ENCODE measurements at regions not wholly inside any gene's neighbourhood (a gene's known extent, or its start where the extent isn't known, plus 50 kb on each side); places are given as distances from the start of the nearest gene placed in this dataset.

DNA sequence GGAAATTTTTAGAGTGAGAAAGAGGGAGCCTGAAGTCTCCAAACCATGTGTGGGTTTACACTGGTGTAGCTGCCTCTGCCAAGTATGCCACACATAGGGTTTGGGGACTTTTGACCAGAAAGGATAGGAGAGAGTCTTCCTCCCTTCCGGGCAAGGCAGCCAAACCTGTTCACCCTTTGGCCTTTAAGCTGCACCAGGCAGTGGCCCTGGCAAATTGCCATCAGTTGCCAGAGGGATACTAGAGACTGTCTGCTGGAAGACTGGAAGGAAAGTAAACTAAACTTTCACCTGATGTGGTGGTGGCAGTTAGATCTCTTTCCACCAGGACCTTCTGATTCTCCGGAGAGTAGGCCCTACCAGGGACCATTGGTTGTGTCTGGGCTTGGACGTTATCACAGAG, 1263.2 kb downstream of the FAM181B start:
- Mint-ChIP-seq H3K4me1 (no peaks in the 10 kb centered on the region), H3K36me3 (no peaks in the 10 kb centered on the region), H3K4me3 (no peak overlapping the region), H3K27me3 (no peaks in the 10 kb centered on the region), H3K9me3 (peaks cover 4% of the 10 kb centered on the region), H3K27ac (no peak overlapping the region)
- DNase-seq = no peak
- no peak for ATAC-seq (ENCODE audit: low read depth)
- POLR2A ChIA-PET = no interaction called here

GRCh38 chr11:81459766-81460306, 1273.8 kb downstream of the FAM181B start:
- H3K27me3 Mint-ChIP-seq = no peaks in the 10 kb centered on the region
- peaks cover 5% of the 10 kb centered on the region for H3K9me3 Mint-ChIP-seq
- H3K4me3 Mint-ChIP-seq = no peak overlapping the region
- DNase-seq = no peak
- no peak overlapping the region for H3K27ac Mint-ChIP-seq
- H3K4me1 Mint-ChIP-seq = no peaks in the 10 kb centered on the region
- POLR2A ChIA-PET = interaction anchor here (0.6 kb wide), 1 partner anchor 146 kb away, joined by 4 read pairs; no protein-coding TSS in a partner anchor
- no peaks in the 10 kb centered on the region for H3K36me3 Mint-ChIP-seq
- no peak for ATAC-seq (ENCODE audit: low read depth)

- peaks cover 2% of the 10 kb centered on the region for H3K9me3 Mint-ChIP-seq
- POLR2A ChIA-PET = no interaction called here
- DNase-seq (no peak), ATAC-seq (ENCODE audit: low read depth) (no peak)
- no peak overlapping the region for H3K27ac Mint-ChIP-seq
- no peak overlapping the region for H3K4me3 Mint-ChIP-seq
- H3K4me1 Mint-ChIP-seq = no peaks in the 10 kb centered on the region
- H3K36me3 Mint-ChIP-seq = no peaks in the 10 kb centered on the region
- no peaks in the 10 kb centered on the region for H3K27me3 Mint-ChIP-seq
Observed at GRCh38 chr11:81449588-81450156, 1284.0 kb downstream of the FAM181B start.

DNA sequence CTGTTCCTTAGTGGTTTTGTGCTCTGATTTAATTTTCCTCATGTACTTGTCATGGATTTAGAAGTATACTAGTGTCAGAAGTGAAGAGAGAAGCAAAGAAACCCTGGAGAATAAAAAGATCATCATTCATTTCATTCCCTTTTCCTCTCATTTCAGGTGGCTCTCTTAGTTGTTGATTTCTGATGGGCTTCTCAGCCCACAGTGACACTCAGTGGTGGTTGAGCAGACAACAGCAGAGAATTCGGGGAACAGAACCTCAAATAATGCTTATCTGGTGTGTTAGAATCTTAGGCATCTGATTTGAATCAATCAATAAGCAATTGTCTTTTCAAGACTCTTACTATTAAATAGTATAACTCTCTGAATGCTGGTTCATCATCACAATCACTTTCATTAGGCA, 1289.4 kb downstream of the FAM181B start:
- Mint-ChIP-seq H3K9me3 (peaks cover 4% of the 10 kb centered on the region), H3K27me3 (no peaks in the 10 kb centered on the region), H3K36me3 (no peaks in the 10 kb centered on the region), H3K4me3 (no peak overlapping the region), H3K27ac (no peak overlapping the region), H3K4me1 (no peaks in the 10 kb centered on the region)
- POLR2A ChIA-PET = no interaction called here
- no peak for DNase-seq
- ATAC-seq (ENCODE audit: low read depth) = no peak

DNA sequence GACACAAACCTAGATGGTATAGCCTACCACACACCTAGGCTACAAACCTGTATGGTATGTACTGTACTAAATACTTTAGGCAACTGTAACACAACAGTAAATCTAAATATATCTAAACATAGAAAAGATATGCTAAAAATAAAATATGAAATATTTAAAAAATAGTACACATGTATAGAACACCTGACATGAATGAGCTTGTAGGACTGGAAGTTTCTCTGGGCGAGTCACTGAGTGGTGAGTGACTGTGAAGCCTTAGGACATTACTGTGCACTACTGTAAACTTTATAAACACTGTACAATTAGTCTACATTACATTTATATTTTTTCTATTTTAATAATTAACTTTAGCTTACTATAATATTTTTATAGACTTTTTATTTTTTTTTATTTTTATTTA, 1301.3 kb downstream of the FAM181B start:
- H3K27ac Mint-ChIP-seq = no peak overlapping the region
- H3K4me3 Mint-ChIP-seq = no peak overlapping the region
- POLR2A ChIA-PET = no interaction called here
- ATAC-seq (ENCODE audit: low read depth) (no peak), DNase-seq (no peak)
- no peaks in the 10 kb centered on the region for H3K27me3 Mint-ChIP-seq
- no peaks in the 10 kb centered on the region for H3K9me3 Mint-ChIP-seq
- H3K4me1 Mint-ChIP-seq = no peaks in the 10 kb centered on the region
- H3K36me3 Mint-ChIP-seq = no peaks in the 10 kb centered on the region

GRCh38 chr11:81424822-81425221, 1308.8 kb downstream of the FAM181B start:
- Mint-ChIP-seq H3K9me3 (peaks cover 2% of the 10 kb centered on the region), H3K4me3 (no peak overlapping the region), H3K27ac (no peak overlapping the region), H3K27me3 (no peaks in the 10 kb centered on the region), H3K36me3 (no peaks in the 10 kb centered on the region), H3K4me1 (no peaks in the 10 kb centered on the region)
- no peak for DNase-seq
- POLR2A ChIA-PET = no interaction called here
- ATAC-seq (ENCODE audit: low read depth) = no peak

GRCh38 chr11:81422402-81422801, 1311.3 kb downstream of the FAM181B start:
- H3K27ac Mint-ChIP-seq = no peak overlapping the region
- peaks cover 2% of the 10 kb centered on the region for H3K9me3 Mint-ChIP-seq
- POLR2A ChIA-PET = no interaction called here
- no peak overlapping the region for H3K4me3 Mint-ChIP-seq
- H3K27me3 Mint-ChIP-seq = no peaks in the 10 kb centered on the region
- H3K36me3 Mint-ChIP-seq = no peaks in the 10 kb centered on the region
- no peak for DNase-seq
- no peaks in the 10 kb centered on the region for H3K4me1 Mint-ChIP-seq
- no peak for ATAC-seq (ENCODE audit: low read depth)

- Mint-ChIP-seq H3K36me3 (no peaks in the 10 kb centered on the region), H3K27me3 (no peaks in the 10 kb centered on the region), H3K4me3 (no peak overlapping the region), H3K27ac (no peak overlapping the region), H3K4me1 (no peaks in the 10 kb centered on the region), H3K9me3 (no peaks in the 10 kb centered on the region)
- DNase-seq (no peak), ATAC-seq (ENCODE audit: low read depth) (no peak)
- POLR2A ChIA-PET = no interaction called here
Observed at GRCh38 chr11:81421251-81421860, 1312.3 kb downstream of the FAM181B start.

DNA sequence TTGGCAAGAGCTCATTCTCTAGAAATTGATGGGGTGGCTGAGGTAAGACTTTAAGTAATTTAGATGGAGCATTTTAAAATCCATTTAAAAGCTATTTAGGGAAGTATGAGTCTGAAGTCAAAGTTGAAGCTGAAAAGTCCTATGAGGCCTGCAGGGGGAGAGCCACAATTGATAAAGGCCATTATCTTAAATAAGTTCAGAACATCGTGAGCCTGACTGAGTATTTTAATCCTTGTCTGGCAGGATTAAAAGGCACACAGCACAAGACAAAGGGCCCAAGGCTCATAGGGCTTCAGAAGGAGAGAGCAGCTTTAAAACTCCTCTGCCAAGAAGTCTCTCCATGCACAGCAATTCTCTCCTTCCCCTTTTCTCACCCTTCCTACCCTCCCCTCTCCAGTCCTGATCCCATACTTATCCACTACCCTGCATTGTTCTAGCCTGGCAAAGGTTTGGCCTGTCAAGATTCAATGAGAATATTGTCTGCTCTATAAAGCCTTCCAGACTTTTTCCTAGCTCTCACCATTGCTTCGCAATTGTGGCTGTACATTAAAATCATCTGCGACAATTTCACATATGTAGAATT, 1312.9 kb downstream of the FAM181B start:
- DNase-seq (no peak), ATAC-seq (ENCODE audit: low read depth) (no peak)
- POLR2A ChIA-PET = no interaction called here
- Mint-ChIP-seq H3K27me3 (no peaks in the 10 kb centered on the region), H3K36me3 (no peaks in the 10 kb centered on the region), H3K4me3 (no peak overlapping the region), H3K4me1 (no peaks in the 10 kb centered on the region), H3K9me3 (no peaks in the 10 kb centered on the region), H3K27ac (no peak overlapping the region)

GRCh38 chr11:81397316-81397715, 1336.3 kb downstream of the FAM181B start:
- POLR2A ChIA-PET = no interaction called here

DNA sequence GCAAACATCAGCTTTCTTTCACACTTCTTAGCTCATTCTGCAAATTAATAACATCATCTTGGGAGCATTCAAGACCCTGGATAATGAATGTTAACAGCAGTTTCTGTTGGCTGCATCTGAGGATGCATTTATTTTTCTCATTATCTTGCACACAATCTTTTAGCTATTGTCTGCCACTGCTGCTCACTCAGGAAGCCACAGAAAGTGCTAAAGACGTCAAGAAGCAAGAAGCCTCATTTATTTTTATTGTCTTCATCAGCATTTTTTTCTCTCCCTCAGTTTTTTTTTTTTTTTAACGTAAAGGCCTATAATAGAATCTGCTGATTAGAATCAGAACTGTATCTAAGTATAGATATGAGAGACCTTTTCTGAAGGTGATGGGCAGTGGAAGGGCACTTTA, 1339.4 kb downstream of the FAM181B start:
- H3K9me3 Mint-ChIP-seq = no peaks in the 10 kb centered on the region
- no peaks in the 10 kb centered on the region for H3K4me1 Mint-ChIP-seq
- no peak overlapping the region for H3K27ac Mint-ChIP-seq
- no peak overlapping the region for H3K4me3 Mint-ChIP-seq
- H3K27me3 Mint-ChIP-seq = no peaks in the 10 kb centered on the region
- DNase-seq = no peak
- H3K36me3 Mint-ChIP-seq = no peaks in the 10 kb centered on the region
- ATAC-seq (ENCODE audit: low read depth) = no peak
- POLR2A ChIA-PET = no interaction called here

More at GRCh38 chr11:81397316-81397715, 1336.3 kb downstream of the FAM181B start:
- DNase-seq (no peak), ATAC-seq (ENCODE audit: low read depth) (no peak)
- H3K4me1 Mint-ChIP-seq = no peaks in the 10 kb centered on the region
- H3K9me3 Mint-ChIP-seq = no peaks in the 10 kb centered on the region
- no peak overlapping the region for H3K27ac Mint-ChIP-seq
- H3K27me3 Mint-ChIP-seq = no peaks in the 10 kb centered on the region
- H3K4me3 Mint-ChIP-seq = no peak overlapping the region
- H3K36me3 Mint-ChIP-seq = no peaks in the 10 kb centered on the region

DNA sequence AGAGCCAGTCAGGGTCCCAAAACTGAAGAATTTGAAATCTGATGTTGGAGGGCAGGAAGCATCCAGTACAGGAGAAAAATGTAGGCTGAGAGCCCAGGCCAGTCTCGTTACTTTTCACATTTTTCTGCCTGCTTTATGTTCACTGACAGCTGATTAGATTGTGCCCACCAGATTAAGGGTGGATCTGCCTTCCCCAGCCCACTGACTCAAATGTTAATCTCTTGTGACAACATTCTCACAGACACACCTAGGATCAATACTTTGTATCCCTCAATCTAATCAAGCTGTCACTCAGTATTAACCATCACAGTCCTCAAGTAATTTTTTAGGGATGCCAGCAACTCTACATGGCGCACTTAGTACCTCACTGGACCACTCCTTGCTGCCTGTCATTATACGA, 1345.3 kb downstream of the FAM181B start:
- no peak for DNase-seq
- Mint-ChIP-seq H3K27me3 (no peaks in the 10 kb centered on the region), H3K9me3 (peaks cover 4% of the 10 kb centered on the region), H3K27ac (no peak overlapping the region), H3K4me1 (no peaks in the 10 kb centered on the region), H3K36me3 (no peaks in the 10 kb centered on the region), H3K4me3 (no peak overlapping the region)
- POLR2A ChIA-PET = no interaction called here
- no peak for ATAC-seq (ENCODE audit: low read depth)

DNA sequence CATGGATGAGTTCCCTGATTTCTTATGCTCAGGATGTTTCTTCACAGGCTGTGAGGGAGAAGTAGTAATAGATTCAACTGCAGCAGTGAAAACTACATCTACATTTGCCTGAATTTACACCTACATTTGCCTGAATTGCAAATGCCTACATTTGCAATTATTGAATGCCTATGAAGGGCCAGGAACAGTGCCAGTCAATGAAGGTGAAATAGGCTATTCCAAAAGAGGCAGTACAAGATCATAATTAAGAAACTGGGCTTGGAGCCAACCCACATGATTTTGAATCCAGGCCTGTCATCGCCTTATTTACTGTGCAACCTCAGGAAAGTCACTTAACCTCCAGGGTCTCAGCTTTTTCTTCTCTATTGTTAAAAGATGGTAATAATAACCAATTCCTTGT, 1353.3 kb downstream of the FAM181B start:
- Mint-ChIP-seq H3K36me3 (no peaks in the 10 kb centered on the region), H3K4me1 (no peaks in the 10 kb centered on the region)
- POLR2A ChIA-PET = no interaction called here

DNA sequence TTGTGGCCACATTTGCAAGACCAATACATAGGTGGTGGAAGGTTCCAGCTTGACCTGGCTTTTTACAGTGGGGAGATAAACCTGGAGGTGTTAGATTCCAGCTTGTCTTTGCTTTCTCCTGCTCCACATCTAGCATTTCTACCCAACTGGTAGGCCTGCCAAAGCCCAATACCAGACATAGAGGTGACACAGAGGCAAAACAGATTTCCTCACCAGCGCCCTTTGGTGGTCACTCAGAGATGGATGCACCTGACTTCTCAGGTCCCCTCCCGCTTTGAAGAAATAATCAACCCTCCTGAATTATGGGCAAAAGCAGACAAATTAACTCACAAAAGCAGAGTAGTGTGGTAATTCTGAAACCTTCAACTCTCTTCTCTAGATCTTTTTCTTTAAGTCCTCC, 1356.2 kb downstream of the FAM181B start:
- ATAC-seq (ENCODE audit: low read depth) = no peak
- POLR2A ChIA-PET = no interaction called here
- no peak for DNase-seq
- H3K4me1 Mint-ChIP-seq = no peaks in the 10 kb centered on the region
- no peaks in the 10 kb centered on the region for H3K9me3 Mint-ChIP-seq
- H3K27me3 Mint-ChIP-seq = no peaks in the 10 kb centered on the region
- H3K36me3 Mint-ChIP-seq = no peaks in the 10 kb centered on the region
- no peak overlapping the region for H3K4me3 Mint-ChIP-seq
- no peak overlapping the region for H3K27ac Mint-ChIP-seq

More for the DNA sequence above, 1353.3 kb downstream of the FAM181B start:
- DNase-seq = no peak
- no peak for ATAC-seq (ENCODE audit: low read depth)
- peaks cover 1% of the 10 kb centered on the region for H3K9me3 Mint-ChIP-seq
- no peak overlapping the region for H3K27ac Mint-ChIP-seq
- no peaks in the 10 kb centered on the region for H3K27me3 Mint-ChIP-seq
- H3K4me3 Mint-ChIP-seq = no peak overlapping the region
